K562 (cell line): ENCODE measurements at regions not wholly inside any gene's neighbourhood (a gene's known extent, or its start where the extent isn't known, plus 50 kb on each side); places are given as distances from the start of the nearest gene placed in this dataset.

ENCODE experiments used
- CBFA2T3 ChIP-seq: fragments of 450-650 bp; IDR thresholded peaks from 2 replicates; pipeline ENCODE4 v1.6.1; 2017
- ESRRA ChIP-seq: fragments of 450-650 bp; IDR thresholded peaks from 2 replicates; pipeline ENCODE4 v1.6.1; 2014; ENCODE audit warnings: low read depth, mild to moderate bottlenecking, moderate library complexity, borderline replicate concordance
- JUND ChIP-seq, 2 experiments: IDR thresholded peaks; 2 replicates in 1 of 2; 3 replicates in 1 of 2; pipeline ENCODE4 v1.6.1; 2011; ENCODE audit warnings: borderline replicate concordance in 2 of 2, low read depth in 2 of 2, low read length in 2 of 2, improper control_type of control experiment in 1 of 2, missing biosample characterization in 1 of 2, missing genetic modification characterization in 1 of 2, missing genetic modification reagents in 1 of 2
- TEAD4 ChIP-seq, 2 experiments: sonication (generic) in 1 of 2; formaldehyde crosslinking in 1 of 2; IDR thresholded peaks; 2 replicates each; pipeline versions ENCODE4 v1.6.1 to v1.8.0; 2012 to 2022; ENCODE audit warnings: borderline replicate concordance in 1 of 2, inconsistent platforms in 1 of 2, low read length in 1 of 2, mild to moderate bottlenecking in 1 of 2, missing genetic modification reagents in 1 of 2
- TF ChIP-seq, protein P1 (sequence below): fragments of 450-650 bp; IDR thresholded peaks from 2 replicates; pipeline ENCODE4 v1.6.1; 2016; ENCODE audit warnings: mild to moderate bottlenecking
- TF ChIP-seq, protein P2 (sequence below): sonication (generic); formaldehyde crosslinking; IDR thresholded peaks from 2 replicates; pipeline ENCODE4 v1.8.0; 2023; ENCODE audit warnings: missing genetic modification reagents, mild to moderate bottlenecking, borderline replicate concordance

DNA sequence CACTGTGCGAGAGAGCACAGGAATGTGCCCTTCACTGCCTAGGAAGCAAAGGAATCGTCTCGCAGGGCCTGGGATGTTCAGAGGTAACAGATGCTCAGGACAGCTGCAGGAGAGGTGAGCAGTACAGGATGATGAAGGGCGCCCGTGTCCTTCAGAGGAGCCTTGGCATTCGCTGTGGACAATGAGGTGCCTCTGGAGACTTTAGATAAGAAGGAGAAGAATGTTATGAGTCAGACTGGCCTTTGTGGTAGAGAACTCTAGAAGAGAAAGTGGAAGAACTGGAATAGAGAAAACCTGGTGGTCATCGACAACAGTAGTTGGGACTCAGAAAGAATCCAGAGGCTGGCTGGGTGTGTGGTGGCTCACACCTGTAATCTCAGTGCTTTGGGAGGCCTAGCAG is 64.4 kb upstream of the LEP start (continued):
- TF ChIP-seq, protein P1, sequence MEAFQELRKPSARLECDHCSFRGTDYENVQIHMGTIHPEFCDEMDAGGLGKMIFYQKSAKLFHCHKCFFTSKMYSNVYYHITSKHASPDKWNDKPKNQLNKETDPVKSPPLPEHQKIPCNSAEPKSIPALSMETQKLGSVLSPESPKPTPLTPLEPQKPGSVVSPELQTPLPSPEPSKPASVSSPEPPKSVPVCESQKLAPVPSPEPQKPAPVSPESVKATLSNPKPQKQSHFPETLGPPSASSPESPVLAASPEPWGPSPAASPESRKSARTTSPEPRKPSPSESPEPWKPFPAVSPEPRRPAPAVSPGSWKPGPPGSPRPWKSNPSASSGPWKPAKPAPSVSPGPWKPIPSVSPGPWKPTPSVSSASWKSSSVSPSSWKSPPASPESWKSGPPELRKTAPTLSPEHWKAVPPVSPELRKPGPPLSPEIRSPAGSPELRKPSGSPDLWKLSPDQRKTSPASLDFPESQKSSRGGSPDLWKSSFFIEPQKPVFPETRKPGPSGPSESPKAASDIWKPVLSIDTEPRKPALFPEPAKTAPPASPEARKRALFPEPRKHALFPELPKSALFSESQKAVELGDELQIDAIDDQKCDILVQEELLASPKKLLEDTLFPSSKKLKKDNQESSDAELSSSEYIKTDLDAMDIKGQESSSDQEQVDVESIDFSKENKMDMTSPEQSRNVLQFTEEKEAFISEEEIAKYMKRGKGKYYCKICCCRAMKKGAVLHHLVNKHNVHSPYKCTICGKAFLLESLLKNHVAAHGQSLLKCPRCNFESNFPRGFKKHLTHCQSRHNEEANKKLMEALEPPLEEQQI = no peak
- TF ChIP-seq ESRRA (peak; percentile 33; the same call in 1 of the 2 replicates), JUND (IDR thresholded peaks at IDR 0.05; ENCODE audit: borderline replicate concordance, low read depth, low read length) (peak; percentile 66; the same call in 1 of the 2 replicates), JUND (tag; IDR thresholded peaks at IDR 0.05; ENCODE audit: borderline replicate concordance, low read depth, low read length) (peak; percentile 23; the same call in 1 of the 3 replicates), TEAD4 (IDR thresholded peaks at IDR 0.05; ENCODE audit: low read length) (peak; percentile 82), TEAD4 (CRISPR knock-in tag; IDR thresholded peaks at IDR 0.05; ENCODE audit: borderline replicate concordance) (no peak), CBFA2T3 (peak; percentile 58)
- TF ChIP-seq, protein P2, sequence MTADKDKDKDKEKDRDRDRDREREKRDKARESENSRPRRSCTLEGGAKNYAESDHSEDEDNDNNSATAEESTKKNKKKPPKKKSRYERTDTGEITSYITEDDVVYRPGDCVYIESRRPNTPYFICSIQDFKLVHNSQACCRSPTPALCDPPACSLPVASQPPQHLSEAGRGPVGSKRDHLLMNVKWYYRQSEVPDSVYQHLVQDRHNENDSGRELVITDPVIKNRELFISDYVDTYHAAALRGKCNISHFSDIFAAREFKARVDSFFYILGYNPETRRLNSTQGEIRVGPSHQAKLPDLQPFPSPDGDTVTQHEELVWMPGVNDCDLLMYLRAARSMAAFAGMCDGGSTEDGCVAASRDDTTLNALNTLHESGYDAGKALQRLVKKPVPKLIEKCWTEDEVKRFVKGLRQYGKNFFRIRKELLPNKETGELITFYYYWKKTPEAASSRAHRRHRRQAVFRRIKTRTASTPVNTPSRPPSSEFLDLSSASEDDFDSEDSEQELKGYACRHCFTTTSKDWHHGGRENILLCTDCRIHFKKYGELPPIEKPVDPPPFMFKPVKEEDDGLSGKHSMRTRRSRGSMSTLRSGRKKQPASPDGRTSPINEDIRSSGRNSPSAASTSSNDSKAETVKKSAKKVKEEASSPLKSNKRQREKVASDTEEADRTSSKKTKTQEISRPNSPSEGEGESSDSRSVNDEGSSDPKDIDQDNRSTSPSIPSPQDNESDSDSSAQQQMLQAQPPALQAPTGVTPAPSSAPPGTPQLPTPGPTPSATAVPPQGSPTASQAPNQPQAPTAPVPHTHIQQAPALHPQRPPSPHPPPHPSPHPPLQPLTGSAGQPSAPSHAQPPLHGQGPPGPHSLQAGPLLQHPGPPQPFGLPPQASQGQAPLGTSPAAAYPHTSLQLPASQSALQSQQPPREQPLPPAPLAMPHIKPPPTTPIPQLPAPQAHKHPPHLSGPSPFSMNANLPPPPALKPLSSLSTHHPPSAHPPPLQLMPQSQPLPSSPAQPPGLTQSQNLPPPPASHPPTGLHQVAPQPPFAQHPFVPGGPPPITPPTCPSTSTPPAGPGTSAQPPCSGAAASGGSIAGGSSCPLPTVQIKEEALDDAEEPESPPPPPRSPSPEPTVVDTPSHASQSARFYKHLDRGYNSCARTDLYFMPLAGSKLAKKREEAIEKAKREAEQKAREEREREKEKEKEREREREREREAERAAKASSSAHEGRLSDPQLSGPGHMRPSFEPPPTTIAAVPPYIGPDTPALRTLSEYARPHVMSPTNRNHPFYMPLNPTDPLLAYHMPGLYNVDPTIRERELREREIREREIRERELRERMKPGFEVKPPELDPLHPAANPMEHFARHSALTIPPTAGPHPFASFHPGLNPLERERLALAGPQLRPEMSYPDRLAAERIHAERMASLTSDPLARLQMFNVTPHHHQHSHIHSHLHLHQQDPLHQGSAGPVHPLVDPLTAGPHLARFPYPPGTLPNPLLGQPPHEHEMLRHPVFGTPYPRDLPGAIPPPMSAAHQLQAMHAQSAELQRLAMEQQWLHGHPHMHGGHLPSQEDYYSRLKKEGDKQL (CRISPR knock-in tag) = no peak
